HEK293 (cell line): ENCODE measurements at regions not wholly inside any gene's neighbourhood (a gene's known extent, or its start where the extent isn't known, plus 50 kb on each side); places are given as distances from the start of the nearest gene placed in this dataset.

ENCODE experiments used
- CTCF ChIA-PET: fragments of 350-600 bp; formaldehyde crosslinking; extraction: SDS; loops from one replicate; lab custom pipeline; 2021; ENCODE audit warnings: antibody characterized with exemption; lab: Yijun Ruan, JAX
- POLR2A ChIA-PET: fragments of 300-600 bp; formaldehyde crosslinking; extraction: SDS; loops from one replicate; lab custom pipeline; 2020; ENCODE audit warnings: antibody characterized with exemption, inconsistent platforms; lab: Yijun Ruan, JAX
- H3K27ac ChIP-seq: fragments of 200-500 bp; sonication (Bioruptor generic); 2 replicates; pipeline ENCODE4 v1.5.1; 2014; ENCODE audit warnings: low read depth, low read length, control low read depth, inconsistent platforms; ENCODE audit errors: extremely low read depth
- H3K36me3 ChIP-seq, 2 experiments: fragments of 200-500 bp in 1 of 2; sonication (Bioruptor generic) in 1 of 2; 1 replicate in 1 of 2; 2 replicates in 1 of 2; pipeline ENCODE4 v1.5.1; 2014 to 2017; ENCODE audit warnings: inconsistent platforms in 2 of 2, low read length in 2 of 2; ENCODE audit not compliant: control insufficient read depth in 2 of 2, insufficient read depth in 1 of 2
- H3K4me1 ChIP-seq: fragments of 200-500 bp; sonication (Bioruptor generic); 2 replicates; pipeline ENCODE4 v1.5.1; 2014; ENCODE audit warnings: mild to moderate bottlenecking, low read length, inconsistent platforms; ENCODE audit not compliant: control insufficient read depth, insufficient read depth
- H3K4me3 ChIP-seq: 2 replicates; pipeline ENCODE4 v1.5.1; 2011; ENCODE audit warnings: low read depth, mild to moderate bottlenecking, control low read depth, low read length, moderate library complexity
- H3K9me3 ChIP-seq: fragments of 200-500 bp; sonication (Bioruptor generic); 2 replicates; pipeline ENCODE4 v1.5.1; 2014; ENCODE audit warnings: low read depth, low read length, inconsistent platforms; ENCODE audit not compliant: control insufficient read depth, insufficient read depth
- GLIS1 ChIP-seq: fragments of 450-650 bp; formaldehyde crosslinking; IDR thresholded peaks from 2 replicates; pipeline ENCODE4 v1.5.1; 2016; ENCODE audit warnings: missing biosample characterization, missing genetic modification characterization
- KLF16 ChIP-seq: fragments of 450-650 bp; formaldehyde crosslinking; IDR thresholded peaks from 2 replicates; pipeline ENCODE4 v1.5.1; 2017; ENCODE audit warnings: missing biosample characterization, missing genetic modification characterization
- ZFP69B ChIP-seq: fragments of 450-650 bp; formaldehyde crosslinking; IDR thresholded peaks from 2 replicates; pipeline ENCODE4 v1.5.1; 2016; ENCODE audit warnings: missing biosample characterization, missing genetic modification characterization
- ZNF311 ChIP-seq: fragments of 450-650 bp; formaldehyde crosslinking; IDR thresholded peaks from 2 replicates; pipeline ENCODE4 v1.5.1; 2017; ENCODE audit warnings: missing biosample characterization, missing genetic modification characterization, borderline replicate concordance
- ZNF423 ChIP-seq: fragments of 450-650 bp; formaldehyde crosslinking; IDR thresholded peaks from 2 replicates; pipeline ENCODE4 v1.5.1; 2016; ENCODE audit warnings: missing biosample characterization, missing genetic modification characterization
- ZNF558 ChIP-seq: fragments of 450-650 bp; formaldehyde crosslinking; IDR thresholded peaks from 2 replicates; pipeline ENCODE4 v1.5.1; 2016; ENCODE audit warnings: missing biosample characterization, missing genetic modification characterization
- ZNF571 ChIP-seq: fragments of 450-650 bp; formaldehyde crosslinking; IDR thresholded peaks from 2 replicates; pipeline ENCODE4 v1.5.0; 2017; ENCODE audit warnings: missing biosample characterization, missing genetic modification characterization
- ZNF701 ChIP-seq: fragments of 450-650 bp; formaldehyde crosslinking; IDR thresholded peaks from 2 replicates; pipeline ENCODE4 v1.5.1; 2016; ENCODE audit warnings: missing biosample characterization, missing genetic modification characterization
- ZNF76 ChIP-seq: fragments of 450-650 bp; formaldehyde crosslinking; IDR thresholded peaks from 2 replicates; pipeline ENCODE4; 2016; ENCODE audit warnings: low read depth, missing biosample characterization, missing genetic modification characterization, borderline replicate concordance
- TF ChIP-seq, protein P1 (sequence below): fragments of 450-650 bp; IDR thresholded peaks from 2 replicates; pipeline ENCODE4 v1.5.1; 2018; ENCODE audit warnings: missing biosample characterization, mild to moderate bottlenecking, missing genetic modification characterization
- TF ChIP-seq, protein P2 (sequence below): fragments of 450-650 bp; formaldehyde crosslinking; IDR thresholded peaks from 2 replicates; pipeline ENCODE4 v1.5.1; 2016; ENCODE audit warnings: missing biosample characterization, missing genetic modification characterization
- TF ChIP-seq, protein P3 (sequence below): fragments of 450-650 bp; formaldehyde crosslinking; IDR thresholded peaks from 2 replicates; pipeline ENCODE4 v1.5.1; 2017; ENCODE audit warnings: missing biosample characterization, missing genetic modification characterization
- TF ChIP-seq, protein P4 (sequence below): fragments of 450-650 bp; formaldehyde crosslinking; IDR thresholded peaks from 2 replicates; pipeline ENCODE4 v1.5.1; 2017; ENCODE audit warnings: missing biosample characterization, missing genetic modification characterization
- TF ChIP-seq, protein P5 (sequence below): fragments of 450-650 bp; formaldehyde crosslinking; IDR thresholded peaks from 2 replicates; pipeline ENCODE4 v1.5.1; 2016; ENCODE audit warnings: missing biosample characterization, missing genetic modification characterization, low read depth

DNA sequence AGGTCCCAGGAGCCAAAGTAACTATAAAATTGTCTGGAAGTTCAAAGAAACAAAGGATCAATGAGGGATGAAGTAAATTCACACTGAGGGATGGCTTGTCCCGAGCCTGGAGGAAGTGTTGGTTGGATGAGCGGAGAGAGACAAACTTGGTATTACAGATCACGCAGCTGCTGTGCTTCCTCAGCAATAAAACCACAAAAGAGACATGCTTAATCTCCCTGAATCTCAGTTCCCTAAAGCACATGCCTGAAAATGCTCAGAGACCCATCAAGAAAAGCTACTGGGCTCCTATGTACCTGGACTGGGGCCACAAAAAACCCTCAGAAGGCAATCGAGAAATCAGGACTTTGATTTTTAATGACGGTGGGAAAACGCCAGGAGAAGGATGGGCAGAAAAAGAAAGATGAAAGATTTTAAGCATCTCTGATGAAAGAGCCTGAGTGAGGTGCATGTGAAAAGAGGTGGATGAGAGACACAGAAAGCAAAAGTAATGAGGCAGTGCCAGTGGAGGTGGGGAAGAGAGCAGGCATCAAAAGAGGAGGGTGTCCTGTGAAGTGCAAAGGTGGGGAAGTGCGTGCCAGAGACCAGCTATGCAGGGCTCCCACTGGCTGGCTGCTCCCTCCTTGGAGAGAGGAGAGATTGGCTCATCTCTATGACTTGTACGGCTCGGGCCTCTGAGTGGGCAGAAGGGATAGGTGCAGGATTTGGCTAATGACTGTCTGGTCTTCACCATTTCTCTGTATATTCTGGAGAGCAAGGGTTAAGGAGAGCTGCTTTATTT lies 143.7 kb downstream of the ABCC12 start:
- Histone ChIP-seq H3K4me3 (no peak overlapping the region), H3K4me1 (no peaks in the 10 kb centered on the region), H3K27ac (no peak overlapping the region), H3K9me3 (no peaks in the 10 kb centered on the region), H3K36me3 (no peaks in the 10 kb centered on the region)
- TF ChIP-seq ZNF76 (tag by site-specific recombination) (no peak), ZNF311 (no peak), ZNF701 (no peak), ZFP69B (tag by site-specific recombination) (no peak), GLIS1 (tag by site-specific recombination) (no peak)
- TF ChIP-seq, protein P1, sequence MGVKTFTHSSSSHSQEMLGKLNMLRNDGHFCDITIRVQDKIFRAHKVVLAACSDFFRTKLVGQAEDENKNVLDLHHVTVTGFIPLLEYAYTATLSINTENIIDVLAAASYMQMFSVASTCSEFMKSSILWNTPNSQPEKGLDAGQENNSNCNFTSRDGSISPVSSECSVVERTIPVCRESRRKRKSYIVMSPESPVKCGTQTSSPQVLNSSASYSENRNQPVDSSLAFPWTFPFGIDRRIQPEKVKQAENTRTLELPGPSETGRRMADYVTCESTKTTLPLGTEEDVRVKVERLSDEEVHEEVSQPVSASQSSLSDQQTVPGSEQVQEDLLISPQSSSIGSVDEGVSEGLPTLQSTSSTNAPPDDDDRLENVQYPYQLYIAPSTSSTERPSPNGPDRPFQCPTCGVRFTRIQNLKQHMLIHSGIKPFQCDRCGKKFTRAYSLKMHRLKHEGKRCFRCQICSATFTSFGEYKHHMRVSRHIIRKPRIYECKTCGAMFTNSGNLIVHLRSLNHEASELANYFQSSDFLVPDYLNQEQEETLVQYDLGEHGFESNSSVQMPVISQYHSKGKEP: no peak
- TF ChIP-seq, protein P2, sequence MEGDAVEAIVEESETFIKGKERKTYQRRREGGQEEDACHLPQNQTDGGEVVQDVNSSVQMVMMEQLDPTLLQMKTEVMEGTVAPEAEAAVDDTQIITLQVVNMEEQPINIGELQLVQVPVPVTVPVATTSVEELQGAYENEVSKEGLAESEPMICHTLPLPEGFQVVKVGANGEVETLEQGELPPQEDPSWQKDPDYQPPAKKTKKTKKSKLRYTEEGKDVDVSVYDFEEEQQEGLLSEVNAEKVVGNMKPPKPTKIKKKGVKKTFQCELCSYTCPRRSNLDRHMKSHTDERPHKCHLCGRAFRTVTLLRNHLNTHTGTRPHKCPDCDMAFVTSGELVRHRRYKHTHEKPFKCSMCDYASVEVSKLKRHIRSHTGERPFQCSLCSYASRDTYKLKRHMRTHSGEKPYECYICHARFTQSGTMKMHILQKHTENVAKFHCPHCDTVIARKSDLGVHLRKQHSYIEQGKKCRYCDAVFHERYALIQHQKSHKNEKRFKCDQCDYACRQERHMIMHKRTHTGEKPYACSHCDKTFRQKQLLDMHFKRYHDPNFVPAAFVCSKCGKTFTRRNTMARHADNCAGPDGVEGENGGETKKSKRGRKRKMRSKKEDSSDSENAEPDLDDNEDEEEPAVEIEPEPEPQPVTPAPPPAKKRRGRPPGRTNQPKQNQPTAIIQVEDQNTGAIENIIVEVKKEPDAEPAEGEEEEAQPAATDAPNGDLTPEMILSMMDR (tag by site-specific recombination): no peak
- TF ChIP-seq, protein P3, sequence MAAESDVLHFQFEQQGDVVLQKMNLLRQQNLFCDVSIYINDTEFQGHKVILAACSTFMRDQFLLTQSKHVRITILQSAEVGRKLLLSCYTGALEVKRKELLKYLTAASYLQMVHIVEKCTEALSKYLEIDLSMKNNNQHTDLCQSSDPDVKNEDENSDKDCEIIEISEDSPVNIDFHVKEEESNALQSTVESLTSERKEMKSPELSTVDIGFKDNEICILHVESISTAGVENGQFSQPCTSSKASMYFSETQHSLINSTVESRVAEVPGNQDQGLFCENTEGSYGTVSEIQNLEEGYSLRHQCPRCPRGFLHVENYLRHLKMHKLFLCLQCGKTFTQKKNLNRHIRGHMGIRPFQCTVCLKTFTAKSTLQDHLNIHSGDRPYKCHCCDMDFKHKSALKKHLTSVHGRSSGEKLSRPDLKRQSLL: no peak
- ChIA-PET CTCF (interaction anchor here (0.5 kb wide), 1 partner anchor 153 kb away, joined by 3 read pairs; no protein-coding TSS in a partner anchor), POLR2A (no interaction called here)

DNA sequence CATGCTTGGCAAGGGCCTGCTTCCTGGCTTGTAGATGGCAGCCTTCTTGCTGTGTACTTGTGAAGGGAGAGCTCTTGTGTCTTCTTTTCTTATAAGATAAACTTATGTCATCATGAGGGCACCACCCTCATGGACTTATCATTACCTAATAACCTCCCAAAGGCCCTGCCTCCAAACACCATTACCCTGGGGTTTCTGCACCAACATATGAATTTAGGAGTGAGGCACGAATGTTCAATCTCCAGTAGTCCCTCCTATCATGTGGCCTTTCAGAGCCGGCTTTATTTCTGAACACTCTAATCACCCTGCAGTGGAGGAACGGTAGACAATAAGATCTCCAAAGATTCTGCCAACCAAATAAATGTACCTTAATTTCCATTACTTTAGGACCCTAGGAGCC lies 144.3 kb downstream of the ABCC12 start:
- H3K9me3 ChIP-seq: no peaks in the 10 kb centered on the region
- H3K27ac ChIP-seq: no peak overlapping the region
- TF ChIP-seq, protein P4, sequence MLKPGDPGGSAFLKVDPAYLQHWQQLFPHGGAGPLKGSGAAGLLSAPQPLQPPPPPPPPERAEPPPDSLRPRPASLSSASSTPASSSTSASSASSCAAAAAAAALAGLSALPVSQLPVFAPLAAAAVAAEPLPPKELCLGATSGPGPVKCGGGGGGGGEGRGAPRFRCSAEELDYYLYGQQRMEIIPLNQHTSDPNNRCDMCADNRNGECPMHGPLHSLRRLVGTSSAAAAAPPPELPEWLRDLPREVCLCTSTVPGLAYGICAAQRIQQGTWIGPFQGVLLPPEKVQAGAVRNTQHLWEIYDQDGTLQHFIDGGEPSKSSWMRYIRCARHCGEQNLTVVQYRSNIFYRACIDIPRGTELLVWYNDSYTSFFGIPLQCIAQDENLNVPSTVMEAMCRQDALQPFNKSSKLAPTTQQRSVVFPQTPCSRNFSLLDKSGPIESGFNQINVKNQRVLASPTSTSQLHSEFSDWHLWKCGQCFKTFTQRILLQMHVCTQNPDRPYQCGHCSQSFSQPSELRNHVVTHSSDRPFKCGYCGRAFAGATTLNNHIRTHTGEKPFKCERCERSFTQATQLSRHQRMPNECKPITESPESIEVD (tag by site-specific recombination): no peak
- TF ChIP-seq, protein P5, sequence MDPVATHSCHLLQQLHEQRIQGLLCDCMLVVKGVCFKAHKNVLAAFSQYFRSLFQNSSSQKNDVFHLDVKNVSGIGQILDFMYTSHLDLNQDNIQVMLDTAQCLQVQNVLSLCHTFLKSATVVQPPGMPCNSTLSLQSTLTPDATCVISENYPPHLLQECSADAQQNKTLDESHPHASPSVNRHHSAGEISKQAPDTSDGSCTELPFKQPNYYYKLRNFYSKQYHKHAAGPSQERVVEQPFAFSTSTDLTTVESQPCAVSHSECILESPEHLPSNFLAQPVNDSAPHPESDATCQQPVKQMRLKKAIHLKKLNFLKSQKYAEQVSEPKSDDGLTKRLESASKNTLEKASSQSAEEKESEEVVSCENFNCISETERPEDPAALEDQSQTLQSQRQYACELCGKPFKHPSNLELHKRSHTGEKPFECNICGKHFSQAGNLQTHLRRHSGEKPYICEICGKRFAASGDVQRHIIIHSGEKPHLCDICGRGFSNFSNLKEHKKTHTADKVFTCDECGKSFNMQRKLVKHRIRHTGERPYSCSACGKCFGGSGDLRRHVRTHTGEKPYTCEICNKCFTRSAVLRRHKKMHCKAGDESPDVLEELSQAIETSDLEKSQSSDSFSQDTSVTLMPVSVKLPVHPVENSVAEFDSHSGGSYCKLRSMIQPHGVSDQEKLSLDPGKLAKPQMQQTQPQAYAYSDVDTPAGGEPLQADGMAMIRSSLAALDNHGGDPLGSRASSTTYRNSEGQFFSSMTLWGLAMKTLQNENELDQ (tag by site-specific recombination): no peak
- TF ChIP-seq KLF16 (no peak), ZNF571 (tag by site-specific recombination) (no peak), ZNF423 (tag by site-specific recombination) (no peak), ZNF558 (tag by site-specific recombination) (no peak)
- TF ChIP-seq, protein P2 (tag by site-specific recombination): no peak
- no peak overlapping the region for H3K4me3 ChIP-seq
- ChIA-PET CTCF (no interaction called here), POLR2A (no interaction called here)
- no peaks in the 10 kb centered on the region for H3K4me1 ChIP-seq
- H3K36me3 ChIP-seq: no peaks in the 10 kb centered on the region
